HG03460 (cell line): ENCODE measurements at regions not wholly inside any gene's neighbourhood (a gene's known extent, or its start where the extent isn't known, plus 50 kb on each side); places are given as distances from the start of the nearest gene placed in this dataset.
"Not testable (repeated sequence)": the region's sequence is repeated elsewhere in the genome, so short reads cannot be mapped to it uniquely, and the experiment has no call there.

ENCODE experiments used
- ATAC-seq: cut with Tn5 transposase; IDR thresholded peaks from one replicate; pipeline ENCODE4 v1.9.1; 2021; ENCODE audit not compliant: unreplicated experiment

GRCh38 chr18:39188278-39188677 lies 1622.7 kb upstream of the CELF4 start:
- ATAC-seq: no peak

- ATAC-seq: no peak
Measured at GRCh38 chr18:39186008-39186407, 1620.4 kb upstream of the CELF4 start.

GRCh38 chr18:39184176-39184575 lies 1618.6 kb upstream of the CELF4 start:
- no peak for ATAC-seq

GRCh38 chr18:39178166-39178565 lies 1612.6 kb upstream of the CELF4 start:
- ATAC-seq: no peak

- ATAC-seq: no peak
Measured at GRCh38 chr18:39172695-39173421, 1607.3 kb upstream of the CELF4 start.

- ATAC-seq: no peak
Measured at GRCh38 chr18:39168723-39169122, 1603.1 kb upstream of the CELF4 start.

- ATAC-seq: no peak
Measured at GRCh38 chr18:39167990-39168389, 1602.4 kb upstream of the CELF4 start.

- no peak for ATAC-seq
Measured at GRCh38 chr18:39166776-39167175, 1601.2 kb upstream of the CELF4 start.

- ATAC-seq: no peak
Measured at GRCh38 chr18:39162013-39162827, 1596.6 kb upstream of the CELF4 start.

- ATAC-seq: no peak
Measured at GRCh38 chr18:39149211-39149806, 1583.7 kb upstream of the CELF4 start.

- no peak for ATAC-seq
Measured at GRCh38 chr18:39134255-39134654, 1568.7 kb upstream of the CELF4 start.

- ATAC-seq: not testable (repeated sequence)
Measured at GRCh38 chr18:39127538-39127937, 1561.9 kb upstream of the CELF4 start.

GRCh38 chr18:39113790-39114189 lies 1548.2 kb upstream of the CELF4 start:
- ATAC-seq: no peak

- ATAC-seq: no peak
Measured at GRCh38 chr18:39105104-39105503, 1539.5 kb upstream of the CELF4 start.

- ATAC-seq: no peak
Measured at GRCh38 chr18:39072970-39073369, 1507.4 kb upstream of the CELF4 start.

- ATAC-seq: no peak
Measured at GRCh38 chr18:39062426-39062825, 1496.8 kb upstream of the CELF4 start.

GRCh38 chr18:39058386-39059000 lies 1492.9 kb upstream of the CELF4 start:
- no peak for ATAC-seq

GRCh38 chr18:39057423-39058064 lies 1491.9 kb upstream of the CELF4 start:
- no peak for ATAC-seq

GRCh38 chr18:39053571-39053970 lies 1488.0 kb upstream of the CELF4 start:
- no peak for ATAC-seq

GRCh38 chr18:39051013-39051412 lies 1485.4 kb upstream of the CELF4 start:
- ATAC-seq: no peak

- no peak for ATAC-seq
Measured at GRCh38 chr18:39039813-39040212, 1474.2 kb upstream of the CELF4 start.
